ENCODE measurements at regions not wholly inside any gene's neighbourhood (a gene's known extent, or its start where the extent isn't known, plus 50 kb on each side); places are given as distances from the start of the nearest gene placed in this dataset.

DNA sequence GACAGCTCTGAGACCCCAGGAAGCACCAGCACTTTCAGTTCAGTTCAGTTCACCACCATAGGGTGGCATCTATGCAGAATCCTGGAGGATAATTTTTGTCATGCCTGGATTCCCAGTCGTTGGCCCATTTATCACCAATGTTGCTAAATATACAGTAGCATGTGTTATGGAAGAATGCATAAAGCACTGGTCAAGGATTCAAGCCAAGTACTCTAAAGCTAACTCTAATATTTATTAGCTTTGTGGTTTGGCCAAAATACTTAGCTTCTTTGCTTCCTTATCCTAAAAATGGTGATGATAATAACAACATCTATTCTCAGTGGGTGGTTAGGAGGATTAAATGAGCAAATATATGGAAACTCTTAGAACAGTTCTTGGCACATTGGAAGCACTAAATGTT lies 294.7 kb upstream of the ZC3H12C start:
- TF ChIP-seq, protein P1, sequence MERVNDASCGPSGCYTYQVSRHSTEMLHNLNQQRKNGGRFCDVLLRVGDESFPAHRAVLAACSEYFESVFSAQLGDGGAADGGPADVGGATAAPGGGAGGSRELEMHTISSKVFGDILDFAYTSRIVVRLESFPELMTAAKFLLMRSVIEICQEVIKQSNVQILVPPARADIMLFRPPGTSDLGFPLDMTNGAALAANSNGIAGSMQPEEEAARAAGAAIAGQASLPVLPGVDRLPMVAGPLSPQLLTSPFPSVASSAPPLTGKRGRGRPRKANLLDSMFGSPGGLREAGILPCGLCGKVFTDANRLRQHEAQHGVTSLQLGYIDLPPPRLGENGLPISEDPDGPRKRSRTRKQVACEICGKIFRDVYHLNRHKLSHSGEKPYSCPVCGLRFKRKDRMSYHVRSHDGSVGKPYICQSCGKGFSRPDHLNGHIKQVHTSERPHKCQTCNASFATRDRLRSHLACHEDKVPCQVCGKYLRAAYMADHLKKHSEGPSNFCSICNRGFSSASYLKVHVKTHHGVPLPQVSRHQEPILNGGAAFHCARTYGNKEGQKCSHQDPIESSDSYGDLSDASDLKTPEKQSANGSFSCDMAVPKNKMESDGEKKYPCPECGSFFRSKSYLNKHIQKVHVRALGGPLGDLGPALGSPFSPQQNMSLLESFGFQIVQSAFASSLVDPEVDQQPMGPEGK (CRISPR knock-in tag; IDR thresholded peaks at IDR 0.05; ENCODE audit: borderline replicate concordance): no peak
- TF ChIP-seq, protein P2, sequence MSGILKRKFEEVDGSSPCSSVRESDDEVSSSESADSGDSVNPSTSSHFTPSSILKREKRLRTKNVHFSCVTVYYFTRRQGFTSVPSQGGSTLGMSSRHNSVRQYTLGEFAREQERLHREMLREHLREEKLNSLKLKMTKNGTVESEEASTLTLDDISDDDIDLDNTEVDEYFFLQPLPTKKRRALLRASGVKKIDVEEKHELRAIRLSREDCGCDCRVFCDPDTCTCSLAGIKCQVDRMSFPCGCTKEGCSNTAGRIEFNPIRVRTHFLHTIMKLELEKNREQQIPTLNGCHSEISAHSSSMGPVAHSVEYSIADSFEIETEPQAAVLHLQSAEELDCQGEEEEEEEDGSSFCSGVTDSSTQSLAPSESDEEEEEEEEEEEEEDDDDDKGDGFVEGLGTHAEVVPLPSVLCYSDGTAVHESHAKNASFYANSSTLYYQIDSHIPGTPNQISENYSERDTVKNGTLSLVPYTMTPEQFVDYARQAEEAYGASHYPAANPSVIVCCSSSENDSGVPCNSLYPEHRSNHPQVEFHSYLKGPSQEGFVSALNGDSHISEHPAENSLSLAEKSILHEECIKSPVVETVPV (CRISPR knock-in tag; IDR thresholded peaks at IDR 0.05): no peak
- TF ChIP-seq ZFP3 (CRISPR knock-in tag; IDR thresholded peaks at IDR 0.05): no peak
- TF ChIP-seq TOX (CRISPR knock-in tag; IDR thresholded peaks at IDR 0.05; ENCODE audit: borderline replicate concordance): no peak
- no peak for TF ChIP-seq RARB (CRISPR knock-in tag; IDR thresholded peaks at IDR 0.05)
- TF ChIP-seq OSR1 (CRISPR knock-in tag; IDR thresholded peaks at IDR 0.05): no peak

All from SK-N-SH treated with all-trans-retinoic acid at 6 μM for 48 hours (cell line).